Osteocyte (in vitro differentiated cells): ENCODE measurements at regions not wholly inside any gene's neighbourhood (a gene's known extent, or its start where the extent isn't known, plus 50 kb on each side); places are given as distances from the start of the nearest gene placed in this dataset.

Experiments used
- DNase-seq: peaks from one replicate; pipeline ENCODE4 v3.0.0; 2021; ENCODE audit warnings: mixed read lengths; ENCODE audit not compliant: unreplicated experiment; ENCODE audit errors: extremely low spot score
- H3K27ac Mint-ChIP-seq: one replicate; pipeline ENCODE4 v1.8.0; 2021; ENCODE audit warnings: mild to moderate bottlenecking, mixed read lengths; ENCODE audit not compliant: unreplicated experiment
- H3K27me3 Mint-ChIP-seq: one replicate; pipeline ENCODE4 v1.8.0; 2021; ENCODE audit warnings: mixed read lengths; ENCODE audit not compliant: unreplicated experiment
- H3K36me3 Mint-ChIP-seq: one replicate; pipeline ENCODE4 v1.8.0; 2021; ENCODE audit warnings: mixed read lengths; ENCODE audit not compliant: unreplicated experiment
- H3K4me1 Mint-ChIP-seq: one replicate; pipeline ENCODE4 v1.8.0; 2021; ENCODE audit warnings: mixed read lengths; ENCODE audit not compliant: unreplicated experiment
- H3K4me3 Mint-ChIP-seq: one replicate; pipeline ENCODE4 v1.8.0; 2021; ENCODE audit warnings: mild to moderate bottlenecking, moderate library complexity, mixed read lengths; ENCODE audit not compliant: unreplicated experiment
- H3K9me3 Mint-ChIP-seq: one replicate; pipeline ENCODE4 v1.8.0; 2021; ENCODE audit warnings: mixed read lengths; ENCODE audit not compliant: unreplicated experiment
- TF ChIP-seq, protein P1 (sequence below): fragments of 200-600 bp; sonication (generic); IDR thresholded peaks from 2 replicates; pipeline ENCODE4 v1.5.0; 2021; ENCODE audit warnings: antibody characterized with exemption, mild to moderate bottlenecking, moderate library complexity

DNA sequence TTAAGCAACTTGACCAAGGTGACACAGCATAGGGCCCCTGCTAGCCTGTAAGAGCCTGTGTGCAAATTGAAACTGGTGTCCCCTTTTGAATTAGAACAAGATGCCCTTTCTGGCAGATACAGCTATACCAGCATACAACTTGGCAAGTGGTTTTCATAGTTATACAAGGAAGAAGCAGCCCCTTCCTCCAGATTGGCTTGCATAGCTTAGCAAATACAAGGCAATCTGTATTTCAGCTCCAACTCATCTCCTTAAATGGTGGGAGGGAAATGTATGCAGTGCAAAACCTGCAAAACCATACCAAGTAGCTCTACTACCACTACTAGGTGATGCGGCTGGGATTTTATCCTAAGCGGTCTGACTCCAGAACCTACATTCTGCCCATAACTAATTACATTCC is 427.1 kb downstream of the HAPSTR1 start:
- peaks cover 13% of the 10 kb centered on the region for H3K9me3 Mint-ChIP-seq
- H3K27me3 Mint-ChIP-seq, result no peaks in the 10 kb centered on the region
- no peaks in the 10 kb centered on the region for H3K4me1 Mint-ChIP-seq
- no peak overlapping the region for H3K27ac Mint-ChIP-seq
- H3K4me3 Mint-ChIP-seq, result no peak overlapping the region
- no peak for DNase-seq
- no peaks in the 10 kb centered on the region for H3K36me3 Mint-ChIP-seq
- TF ChIP-seq, protein P1, sequence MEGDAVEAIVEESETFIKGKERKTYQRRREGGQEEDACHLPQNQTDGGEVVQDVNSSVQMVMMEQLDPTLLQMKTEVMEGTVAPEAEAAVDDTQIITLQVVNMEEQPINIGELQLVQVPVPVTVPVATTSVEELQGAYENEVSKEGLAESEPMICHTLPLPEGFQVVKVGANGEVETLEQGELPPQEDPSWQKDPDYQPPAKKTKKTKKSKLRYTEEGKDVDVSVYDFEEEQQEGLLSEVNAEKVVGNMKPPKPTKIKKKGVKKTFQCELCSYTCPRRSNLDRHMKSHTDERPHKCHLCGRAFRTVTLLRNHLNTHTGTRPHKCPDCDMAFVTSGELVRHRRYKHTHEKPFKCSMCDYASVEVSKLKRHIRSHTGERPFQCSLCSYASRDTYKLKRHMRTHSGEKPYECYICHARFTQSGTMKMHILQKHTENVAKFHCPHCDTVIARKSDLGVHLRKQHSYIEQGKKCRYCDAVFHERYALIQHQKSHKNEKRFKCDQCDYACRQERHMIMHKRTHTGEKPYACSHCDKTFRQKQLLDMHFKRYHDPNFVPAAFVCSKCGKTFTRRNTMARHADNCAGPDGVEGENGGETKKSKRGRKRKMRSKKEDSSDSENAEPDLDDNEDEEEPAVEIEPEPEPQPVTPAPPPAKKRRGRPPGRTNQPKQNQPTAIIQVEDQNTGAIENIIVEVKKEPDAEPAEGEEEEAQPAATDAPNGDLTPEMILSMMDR, result no peak

DNA sequence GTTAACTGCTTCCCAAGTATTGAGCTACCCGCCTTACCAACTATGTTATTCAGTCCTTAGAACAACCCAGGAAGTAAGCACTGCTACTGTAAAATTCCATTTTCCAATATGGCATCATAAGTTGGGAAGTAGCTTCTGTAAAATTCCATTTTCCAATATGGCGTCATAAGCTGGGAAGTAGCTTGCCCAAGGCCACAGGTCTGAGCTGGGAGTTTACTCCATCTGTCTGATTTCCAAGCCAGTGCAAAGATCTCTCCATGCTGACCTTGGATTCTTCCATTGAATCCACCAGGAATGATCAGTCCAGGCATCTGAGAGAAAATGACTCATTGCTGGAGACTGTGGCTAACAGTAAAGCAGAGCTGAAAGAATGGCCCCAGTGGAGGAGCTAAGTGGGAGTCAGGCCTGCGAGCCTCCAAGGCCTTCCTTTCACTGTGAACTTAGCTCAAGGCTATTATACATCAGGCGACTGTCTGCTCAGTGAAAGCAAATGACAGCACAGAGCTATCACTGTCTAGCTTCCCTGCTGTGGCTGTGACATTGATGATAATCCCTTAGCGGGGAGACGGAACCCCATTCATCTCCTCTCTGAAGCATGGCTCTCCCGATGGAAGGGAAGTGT is 430.4 kb downstream of the HAPSTR1 start:
- DNase-seq, result no peak
- H3K27me3 Mint-ChIP-seq, result no peaks in the 10 kb centered on the region
- peaks cover 18% of the 10 kb centered on the region for H3K9me3 Mint-ChIP-seq
- H3K36me3 Mint-ChIP-seq, result no peaks in the 10 kb centered on the region
- TF ChIP-seq, protein P1, result no peak
- no peak overlapping the region for H3K27ac Mint-ChIP-seq
- no peak overlapping the region for H3K4me3 Mint-ChIP-seq
- no peaks in the 10 kb centered on the region for H3K4me1 Mint-ChIP-seq

DNA sequence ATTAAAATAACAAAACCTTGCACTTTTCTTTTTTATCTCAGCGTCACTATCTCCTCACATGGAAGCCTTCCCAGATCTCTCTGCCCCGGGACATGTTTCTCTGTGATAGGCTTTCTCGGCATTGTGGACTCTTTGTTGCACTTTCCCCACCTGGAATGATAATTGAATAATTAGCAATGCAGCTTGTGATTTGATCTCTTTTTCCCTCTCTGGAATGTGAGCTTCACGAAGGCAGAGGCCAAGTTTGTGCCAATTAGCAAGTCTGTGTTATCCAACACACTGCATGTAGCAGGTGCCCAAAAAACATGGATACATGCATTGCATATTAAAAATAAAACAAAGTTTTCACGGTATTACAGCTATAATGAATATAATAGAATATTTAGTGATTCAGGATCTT is 431.2 kb downstream of the HAPSTR1 start:
- TF ChIP-seq, protein P1, result no peak
- H3K27ac Mint-ChIP-seq, result no peak overlapping the region
- H3K27me3 Mint-ChIP-seq, result no peaks in the 10 kb centered on the region
- no peak overlapping the region for H3K4me3 Mint-ChIP-seq
- H3K9me3 Mint-ChIP-seq, result peaks cover 22% of the 10 kb centered on the region
- H3K36me3 Mint-ChIP-seq, result no peaks in the 10 kb centered on the region
- no peaks in the 10 kb centered on the region for H3K4me1 Mint-ChIP-seq
- no peak for DNase-seq

DNA sequence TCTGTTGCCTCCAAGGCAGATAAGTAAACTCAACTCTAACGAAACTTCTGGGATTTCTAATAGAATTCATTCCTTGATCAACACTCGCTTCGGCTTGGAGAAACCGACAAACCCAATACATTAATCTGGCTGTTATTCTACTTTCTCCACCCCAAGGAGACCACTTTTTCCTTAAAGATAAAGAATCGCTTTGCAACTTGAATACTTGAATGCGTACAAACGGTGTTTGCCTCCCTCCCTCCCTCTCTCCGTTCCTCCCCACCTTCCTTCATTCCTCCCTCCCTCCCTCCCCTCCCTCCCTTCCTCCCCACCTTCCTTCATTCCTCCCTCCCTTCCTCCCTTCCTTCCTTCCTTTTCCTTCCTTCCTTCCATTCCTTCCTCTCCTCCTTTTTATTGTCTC is 432.6 kb downstream of the HAPSTR1 start:
- DNase-seq, result no peak
- H3K4me1 Mint-ChIP-seq, result no peaks in the 10 kb centered on the region
- no peaks in the 10 kb centered on the region for H3K27me3 Mint-ChIP-seq
- H3K36me3 Mint-ChIP-seq, result no peaks in the 10 kb centered on the region
- TF ChIP-seq, protein P1, result no peak
- H3K4me3 Mint-ChIP-seq, result no peak overlapping the region
- peaks cover 26% of the 10 kb centered on the region for H3K9me3 Mint-ChIP-seq
- H3K27ac Mint-ChIP-seq, result no peak overlapping the region

DNA sequence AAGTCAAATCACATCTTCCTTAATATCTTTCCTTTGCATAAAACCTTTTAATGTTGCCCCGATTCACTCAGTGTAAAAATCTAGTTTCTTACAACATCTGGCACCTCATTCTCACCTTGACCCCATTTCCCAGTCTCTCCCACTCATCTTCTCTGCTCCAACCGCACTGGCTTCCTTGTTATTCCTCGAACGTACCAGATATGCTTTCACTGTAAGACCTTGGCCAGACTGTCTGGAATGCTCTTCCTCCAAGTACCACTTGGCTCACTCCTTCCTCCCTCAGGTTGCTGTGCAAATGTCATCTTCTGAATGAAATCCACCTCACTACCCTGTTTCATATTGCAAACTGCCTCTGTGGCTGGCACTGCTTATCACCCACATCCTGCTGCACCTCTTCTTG is 433.6 kb downstream of the HAPSTR1 start:
- Mint-ChIP-seq H3K4me3 (no peak overlapping the region), H3K9me3 (peaks cover 27% of the 10 kb centered on the region), H3K36me3 (no peaks in the 10 kb centered on the region), H3K27me3 (no peaks in the 10 kb centered on the region), H3K27ac (no peak overlapping the region), H3K4me1 (no peaks in the 10 kb centered on the region)
- TF ChIP-seq, protein P1, result no peak
- DNase-seq, result no peak
